Cardiac fibroblast (primary cell): ENCODE measurements at regions not wholly inside any gene's neighbourhood (a gene's known extent, or its start where the extent isn't known, plus 50 kb on each side); places are given as distances from the start of the nearest gene placed in this dataset.

Source experiments
- DNase-seq, 2 donors: peaks; one replicate each; pipeline versions ENCODE4 v3.0.0 to v3.0.0-alpha.2; 2010; ENCODE audit warnings: low read depth in 2 of 2
- H3K4me3 ChIP-seq, 2 donors: replicated peaks in 1 of 2; 1 replicate in 1 of 2; 2 replicates in 1 of 2; pipeline ENCODE4 v1.5.1; 2011; ENCODE audit warnings: low read depth in 2 of 2, low read length in 2 of 2, mild to moderate bottlenecking in 2 of 2, moderate library complexity in 1 of 2
- TF ChIP-seq, protein P1 (sequence below): IDR thresholded peaks from one replicate; pipeline ENCODE4 v1.5.1; 2011; ENCODE audit warnings: low read depth, mild to moderate bottlenecking, low read length, inconsistent platforms

DNA sequence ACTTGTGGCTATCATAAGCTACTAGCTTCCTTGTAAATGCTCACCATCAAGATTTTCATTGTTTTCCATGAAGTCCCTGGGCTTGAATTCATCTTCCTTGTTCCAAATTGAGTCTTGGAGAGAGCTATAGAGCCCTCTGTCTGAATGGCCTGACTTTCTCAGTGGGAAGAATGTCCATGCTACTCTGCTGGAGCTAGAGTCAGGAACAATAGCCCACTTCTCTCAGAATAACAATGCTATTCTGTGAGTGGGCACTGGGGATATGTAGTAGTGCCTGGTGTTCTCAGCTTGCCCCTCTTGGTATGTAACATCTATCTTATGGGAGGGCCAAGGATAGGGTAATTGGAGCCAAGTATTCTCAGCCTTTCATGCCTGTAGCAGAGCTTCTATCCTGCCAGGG lies 127.6 kb upstream of the TRHDE start:
- TF ChIP-seq, protein P1, sequence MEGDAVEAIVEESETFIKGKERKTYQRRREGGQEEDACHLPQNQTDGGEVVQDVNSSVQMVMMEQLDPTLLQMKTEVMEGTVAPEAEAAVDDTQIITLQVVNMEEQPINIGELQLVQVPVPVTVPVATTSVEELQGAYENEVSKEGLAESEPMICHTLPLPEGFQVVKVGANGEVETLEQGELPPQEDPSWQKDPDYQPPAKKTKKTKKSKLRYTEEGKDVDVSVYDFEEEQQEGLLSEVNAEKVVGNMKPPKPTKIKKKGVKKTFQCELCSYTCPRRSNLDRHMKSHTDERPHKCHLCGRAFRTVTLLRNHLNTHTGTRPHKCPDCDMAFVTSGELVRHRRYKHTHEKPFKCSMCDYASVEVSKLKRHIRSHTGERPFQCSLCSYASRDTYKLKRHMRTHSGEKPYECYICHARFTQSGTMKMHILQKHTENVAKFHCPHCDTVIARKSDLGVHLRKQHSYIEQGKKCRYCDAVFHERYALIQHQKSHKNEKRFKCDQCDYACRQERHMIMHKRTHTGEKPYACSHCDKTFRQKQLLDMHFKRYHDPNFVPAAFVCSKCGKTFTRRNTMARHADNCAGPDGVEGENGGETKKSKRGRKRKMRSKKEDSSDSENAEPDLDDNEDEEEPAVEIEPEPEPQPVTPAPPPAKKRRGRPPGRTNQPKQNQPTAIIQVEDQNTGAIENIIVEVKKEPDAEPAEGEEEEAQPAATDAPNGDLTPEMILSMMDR: no peak
- DNase-seq: no peak
- no peak overlapping the region for H3K4me3 ChIP-seq

GRCh38 chr12:72146495-72146894 lies 125.7 kb upstream of the TRHDE start:
- no peak overlapping the region for H3K4me3 ChIP-seq
- TF ChIP-seq, protein P1: no peak
- DNase-seq: no peak

- TF ChIP-seq, protein P1: no peak
- H3K4me3 ChIP-seq: no peak overlapping the region
- DNase-seq: no peak
Observed at GRCh38 chr12:72148709-72149108, 123.5 kb upstream of the TRHDE start.

DNA sequence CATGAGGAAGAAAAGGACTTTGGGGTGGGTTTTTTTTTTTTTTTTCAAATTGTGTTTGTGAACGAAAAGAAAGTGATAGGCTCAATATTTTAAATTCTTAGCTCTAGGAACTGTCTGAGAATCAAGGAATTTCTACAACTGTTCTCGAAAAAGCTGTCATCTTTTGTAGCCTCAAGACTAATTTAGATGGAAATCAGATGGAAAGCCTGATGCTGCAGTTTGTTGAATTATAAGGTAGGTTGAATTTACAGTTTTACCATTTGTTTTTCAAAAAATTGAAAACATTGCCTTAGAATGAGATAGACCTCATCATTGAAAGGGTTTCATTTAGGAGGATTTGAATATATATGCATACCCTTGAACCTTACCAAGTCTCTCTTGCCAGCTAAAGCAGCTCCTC lies 109.3 kb upstream of the TRHDE start:
- no peak for DNase-seq
- TF ChIP-seq, protein P1: no peak
- no peak overlapping the region for H3K4me3 ChIP-seq

- no peak overlapping the region for H3K4me3 ChIP-seq
- TF ChIP-seq, protein P1: no peak
- no peak for DNase-seq
Observed at GRCh38 chr12:72168851-72169250, 103.3 kb upstream of the TRHDE start.

- TF ChIP-seq, protein P1: no peak
- H3K4me3 ChIP-seq: no peak overlapping the region
- no peak for DNase-seq
Observed at GRCh38 chr12:72173974-72174373, 98.2 kb upstream of the TRHDE start.

DNA sequence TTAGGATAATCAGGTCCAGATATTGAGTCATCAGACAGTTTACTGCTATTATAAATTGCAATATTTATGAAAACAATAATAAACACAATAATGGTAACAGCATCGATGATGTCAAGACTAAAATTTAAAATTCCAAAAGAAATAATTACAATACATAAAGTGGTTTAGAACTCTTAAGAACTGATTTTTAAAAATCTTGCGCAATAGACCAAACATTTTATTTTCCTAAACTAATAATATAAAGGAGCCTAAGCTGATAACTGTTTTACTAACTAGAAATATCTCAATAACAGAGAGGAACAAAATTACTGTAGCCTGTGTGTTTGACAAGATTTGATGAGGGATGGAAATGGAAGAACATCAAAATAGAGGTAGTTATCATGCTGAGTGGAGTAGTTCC lies 93.9 kb upstream of the TRHDE start:
- no peak overlapping the region for H3K4me3 ChIP-seq
- no peak for DNase-seq
- TF ChIP-seq, protein P1: no peak
